H9 (cell line): ENCODE measurements at regions not wholly inside any gene's neighbourhood (a gene's known extent, or its start where the extent isn't known, plus 50 kb on each side); places are given as distances from the start of the nearest gene placed in this dataset.

Source experiments
- DNase-seq: peaks from one replicate; pipeline ENCODE4 v3.0.0-alpha.2; 2017
- H2AFZ ChIP-seq: one replicate; pipeline ENCODE4 v1.6.1; 2013; ENCODE audit warnings: mild to moderate bottlenecking, low read length, control low read depth, moderate library complexity
- H2AK5ac ChIP-seq: 2 replicates; pipeline ENCODE4 v1.6.1; 2013; ENCODE audit warnings: low read length, control low read depth, mixed read lengths; ENCODE audit not compliant: insufficient read length
- H2BK120ac ChIP-seq: one replicate; pipeline ENCODE4 v1.6.1; 2013; ENCODE audit warnings: low read depth, mild to moderate bottlenecking, low read length, control low read depth, inconsistent platforms; ENCODE audit not compliant: poor library complexity, severe bottlenecking
- H2BK12ac ChIP-seq: 2 replicates; pipeline ENCODE4 v1.6.1; 2013; ENCODE audit warnings: low read length, control low read depth, mixed read lengths, low read depth; ENCODE audit not compliant: insufficient read length
- H2BK15ac ChIP-seq: 2 replicates; pipeline ENCODE4 v1.6.1; 2013; ENCODE audit warnings: low read depth, low read length, control low read depth
- H2BK20ac ChIP-seq: one replicate; pipeline ENCODE4 v1.6.1; 2013; ENCODE audit warnings: low read depth, mild to moderate bottlenecking, low read length, control low read depth, inconsistent platforms; ENCODE audit not compliant: poor library complexity, severe bottlenecking
- H2BK5ac ChIP-seq: 2 replicates; pipeline ENCODE4 v1.6.1; 2013; ENCODE audit warnings: low read length, control low read depth, mixed read lengths; ENCODE audit not compliant: insufficient read length
- H3K14ac ChIP-seq: 2 replicates; pipeline ENCODE4 v1.6.1; 2013; ENCODE audit warnings: low read length, control low read depth; ENCODE audit not compliant: insufficient read depth
- H3K18ac ChIP-seq: 2 replicates; pipeline ENCODE4 v1.6.1; 2013; ENCODE audit warnings: low read depth, mild to moderate bottlenecking, mixed read lengths, low read length, control low read depth; ENCODE audit not compliant: insufficient read length
- H3K23ac ChIP-seq: 2 replicates; pipeline ENCODE4 v1.6.1; 2013; ENCODE audit warnings: low read length, control low read depth, mixed read lengths, low read depth; ENCODE audit not compliant: insufficient read length
- H3K23me2 ChIP-seq: 2 replicates; pipeline ENCODE4 v1.6.1; 2013; ENCODE audit warnings: low read depth, mild to moderate bottlenecking, mixed read lengths, low read length, control low read depth; ENCODE audit not compliant: insufficient read length, poor library complexity, severe bottlenecking
- H3K27ac ChIP-seq: 2 replicates; pipeline ENCODE4 v1.5.1; 2013; ENCODE audit warnings: low read length, control low read depth, mixed read lengths, low read depth; ENCODE audit not compliant: insufficient read length
- H3K27me3 ChIP-seq: 2 replicates; pipeline ENCODE4 v1.6.1; 2013; ENCODE audit warnings: low read length, control low read depth, inconsistent platforms; ENCODE audit not compliant: insufficient read depth
- H3K4ac ChIP-seq: 2 replicates; pipeline ENCODE4 v1.6.1; 2013; ENCODE audit warnings: low read depth, mild to moderate bottlenecking, control low read depth, inconsistent platforms, low read length, moderate library complexity
- H3K4me1 ChIP-seq: 2 replicates; pipeline ENCODE4 v1.6.1; 2013; ENCODE audit warnings: low read length, control low read depth, inconsistent platforms; ENCODE audit not compliant: insufficient read depth
- H3K4me2 ChIP-seq: 2 replicates; pipeline ENCODE4 v1.6.1; 2013; ENCODE audit warnings: low read length, control low read depth, mixed read lengths; ENCODE audit not compliant: insufficient read length, insufficient read depth
- H3K56ac ChIP-seq: 2 replicates; pipeline ENCODE4 v1.6.1; 2013; ENCODE audit warnings: low read depth, mild to moderate bottlenecking, mixed read lengths, low read length, control low read depth; ENCODE audit not compliant: insufficient read length
- H3K79me1 ChIP-seq: 2 replicates; pipeline ENCODE4 v1.6.1; 2013; ENCODE audit warnings: low read depth, mild to moderate bottlenecking, moderate library complexity, low read length, control low read depth, inconsistent platforms; ENCODE audit not compliant: insufficient read depth, poor library complexity, severe bottlenecking
- H3K79me2 ChIP-seq: 2 replicates; pipeline ENCODE4 v1.6.1; 2013; ENCODE audit warnings: low read length, control low read depth, inconsistent platforms; ENCODE audit not compliant: insufficient read depth
- H3K9ac ChIP-seq: 2 replicates; pipeline ENCODE4 v1.6.1; 2013; ENCODE audit warnings: low read length, control low read depth, mixed read lengths; ENCODE audit not compliant: insufficient read length; ENCODE audit errors: extremely low read depth
- H3K9me3 ChIP-seq: one replicate; pipeline ENCODE4 v1.6.1; 2013; ENCODE audit warnings: low read depth, low read length, inconsistent platforms; ENCODE audit not compliant: control insufficient read depth
- H3T11ph ChIP-seq: one replicate; pipeline ENCODE4 v1.6.1; 2013; ENCODE audit warnings: mild to moderate bottlenecking, low read length, control low read depth, inconsistent platforms
- H4K20me1 ChIP-seq: one replicate; pipeline ENCODE4 v1.6.1; 2013; ENCODE audit not compliant: control insufficient read depth, insufficient read length, insufficient read depth
- H4K5ac ChIP-seq: 2 replicates; pipeline ENCODE4 v1.6.1; 2013; ENCODE audit warnings: low read depth, mild to moderate bottlenecking, mixed read lengths, low read length, control low read depth; ENCODE audit not compliant: insufficient read length
- H4K8ac ChIP-seq: replicated peaks from 2 replicates; pipeline ENCODE4 v1.6.1; 2013; ENCODE audit warnings: low read length, control low read depth, mixed read lengths, low read depth; ENCODE audit not compliant: insufficient read length
- H4K91ac ChIP-seq: 2 replicates; pipeline ENCODE4 v1.6.1; 2013; ENCODE audit warnings: low read depth, mild to moderate bottlenecking, moderate library complexity, mixed read lengths, low read length, control low read depth; ENCODE audit not compliant: insufficient read length
- H3K27ac Mint-ChIP-seq, 3 experiments: 2 replicates in 2 of 3; 3 replicates in 1 of 3; pipeline ENCODE4 v1.8.0; 2020 to 2021; ENCODE audit warnings: mixed read lengths in 3 of 3, mild to moderate bottlenecking in 1 of 3, moderate library complexity in 1 of 3
- H3K27me3 Mint-ChIP-seq: 2 replicates; pipeline ENCODE4 v1.8.0; 2021; ENCODE audit warnings: low read depth, mild to moderate bottlenecking, moderate library complexity, mixed read lengths
- H3K36me3 Mint-ChIP-seq, 3 experiments: 2 replicates in 2 of 3; 3 replicates in 1 of 3; pipeline ENCODE4 v1.8.0; 2020 to 2021; ENCODE audit warnings: low read depth in 3 of 3, mixed read lengths in 3 of 3; ENCODE audit not compliant: insufficient read depth in 1 of 3
- H3K4me1 Mint-ChIP-seq, 2 experiments: 2 replicates each; pipeline ENCODE4 v1.8.0; 2020; ENCODE audit warnings: mixed read lengths in 2 of 2
- H3K4me3 Mint-ChIP-seq, 2 experiments: 2 replicates in 1 of 2; 3 replicates in 1 of 2; pipeline ENCODE4 v1.8.0; 2020 to 2021; ENCODE audit warnings: mild to moderate bottlenecking in 2 of 2, mixed read lengths in 2 of 2, moderate library complexity in 1 of 2
- H3K9me3 Mint-ChIP-seq, 2 experiments: 2 replicates in 1 of 2; 3 replicates in 1 of 2; pipeline ENCODE4 v1.8.0; 2020; ENCODE audit warnings: mild to moderate bottlenecking in 2 of 2, mixed read lengths in 2 of 2, moderate library complexity in 1 of 2
- CTCF ChIP-seq: fragments of 200-600 bp; sonication (generic); conservative IDR thresholded peaks from 3 replicates; pipeline ENCODE4 v1.8.0; 2021; ENCODE audit warnings: antibody characterized with exemption, mild to moderate bottlenecking
- WGBS: extraction: QIAGEN DNeasy Blood & Tissue Kit; methylation state at CpG from one replicate; pipeline ENCODE4 v1.1.7; 2013; ENCODE audit warnings: missing lambda C conversion rate, low lambda C conversion rate, mixed read lengths; ENCODE audit not compliant: insufficient read length; ENCODE audit errors: extremely low coverage; 5-methylcytosine and 5-hydroxymethylcytosine counted together

- H3K4me1 Mint-ChIP-seq: no peaks in the 10 kb centered on the region; a peak in 1 of 4 replicates
- Histone ChIP-seq H2BK15ac (no peak overlapping the region), H3T11ph (no peak overlapping the region), H4K20me1 (no peaks in the 10 kb centered on the region), H3K27me3 (no peaks in the 10 kb centered on the region), H3K27ac (no peak overlapping the region), H4K91ac (no peak overlapping the region), H3K79me2 (no peaks in the 10 kb centered on the region), H2AK5ac (no peak overlapping the region), H4K5ac (no peak overlapping the region), H2BK120ac (no peak overlapping the region), H3K23ac (no peak overlapping the region), H3K14ac (no peak overlapping the region), H3K4me2 (no peak overlapping the region), H3K23me2 (no peaks in the 10 kb centered on the region), H2BK5ac (no peak overlapping the region), H3K56ac (no peak overlapping the region), H4K8ac (no peak overlapping the region), H2BK12ac (no peak overlapping the region), H3K9me3 (no peaks in the 10 kb centered on the region), H3K18ac (no peak overlapping the region), H2AFZ (no peak overlapping the region), H3K4ac (no peak overlapping the region), H3K79me1 (no peaks in the 10 kb centered on the region), H3K9ac (no peak overlapping the region), H2BK20ac (no peak overlapping the region), H3K4me1 (no peaks in the 10 kb centered on the region)
- no peak overlapping the region for H3K27ac Mint-ChIP-seq
- no peaks in the 10 kb centered on the region; a peak in 1 of 7 replicates for H3K36me3 Mint-ChIP-seq
- TF ChIP-seq CTCF: no peak
- WGBS: no CpG with 5 or more reads among the region's 4 CpGs
- H3K27me3 Mint-ChIP-seq: no peaks in the 10 kb centered on the region
- H3K9me3 Mint-ChIP-seq: no peaks in the 10 kb centered on the region
- no peak overlapping the region for H3K4me3 Mint-ChIP-seq
- no peak for DNase-seq
These were observed 446.7 kb downstream of the DMRTA1 start for GRCh38 chr9:22893196-22893843.
